Prostate gland (tissue), 2 donors: ENCODE measurements at regions not wholly inside any gene's neighbourhood (a gene's known extent, or its start where the extent isn't known, plus 50 kb on each side); places are given as distances from the start of the nearest gene placed in this dataset.

ENCODE experiments used
- CTCF ChIP-seq, 4 experiments: fragments of 200-600 bp in 2 of 4; fragments of 450-650 bp in 2 of 4; sonication (generic) in 2 of 4; IDR thresholded peaks; 1 replicate in 3 of 4; 2 replicates in 1 of 4; pipeline ENCODE4 v1.5.1; 2016 to 2019; ENCODE audit warnings: antibody characterized with exemption in 4 of 4, mild to moderate bottlenecking in 2 of 4, moderate library complexity in 2 of 4
- POLR2A ChIP-seq: fragments of 450-650 bp; IDR thresholded peaks from one replicate; pipeline ENCODE4 v1.6.1; 2016; ENCODE audit warnings: antibody characterized with exemption, mild to moderate bottlenecking

GRCh38 chr6:135644394-135644793 is 146.9 kb upstream of the AHI1 start:
- TF ChIP-seq POLR2A (no peak), CTCF (IDR thresholded peaks at IDR 0.05) (no peak)
